HG02938 (cell line): ENCODE measurements at regions not wholly inside any gene's neighbourhood (a gene's known extent, or its start where the extent isn't known, plus 50 kb on each side); places are given as distances from the start of the nearest gene placed in this dataset.
"Not testable (repeated sequence)": the region's sequence is repeated elsewhere in the genome, so short reads cannot be mapped to it uniquely, and the experiment has no call there.

Source experiments
- ATAC-seq: cut with Tn5 transposase; IDR thresholded peaks from one replicate; pipeline ENCODE4 v1.9.1; 2021; ENCODE audit warnings: mild to moderate bottlenecking, moderate library complexity; ENCODE audit not compliant: unreplicated experiment

- ATAC-seq, result no peak
These were observed 1059.8 kb downstream of the UQCRFS1 start for GRCh38 chr19:28153123-28153522.

GRCh38 chr19:28152195-28152594 lies 1060.8 kb downstream of the UQCRFS1 start:
- ATAC-seq, result no peak

- no peak for ATAC-seq
These were observed 1062.8 kb downstream of the UQCRFS1 start for GRCh38 chr19:28150129-28150528.

- no peak for ATAC-seq
These were observed 1064.4 kb downstream of the UQCRFS1 start for GRCh38 chr19:28148554-28148953.

- no peak for ATAC-seq
These were observed 1070.7 kb downstream of the UQCRFS1 start for GRCh38 chr19:28142258-28142657.

GRCh38 chr19:28140201-28140600 lies 1072.8 kb downstream of the UQCRFS1 start:
- ATAC-seq, result no peak

- no peak for ATAC-seq
These were observed 1075.2 kb downstream of the UQCRFS1 start for GRCh38 chr19:28137772-28138171.

GRCh38 chr19:28136796-28137195 lies 1076.2 kb downstream of the UQCRFS1 start:
- no peak for ATAC-seq

- no peak for ATAC-seq
These were observed 1077.1 kb downstream of the UQCRFS1 start for GRCh38 chr19:28135825-28136224.

- ATAC-seq, result no peak
These were observed 1078.6 kb downstream of the UQCRFS1 start for GRCh38 chr19:28134311-28134710.

GRCh38 chr19:28130881-28131280 lies 1082.1 kb downstream of the UQCRFS1 start:
- not testable (repeated sequence) for ATAC-seq

- ATAC-seq, result no peak
These were observed 1082.9 kb downstream of the UQCRFS1 start for GRCh38 chr19:28130066-28130511.

GRCh38 chr19:28128341-28128740 lies 1084.6 kb downstream of the UQCRFS1 start:
- ATAC-seq, result no peak

GRCh38 chr19:28126135-28126898 lies 1086.6 kb downstream of the UQCRFS1 start:
- no peak for ATAC-seq

GRCh38 chr19:28122734-28123133 lies 1090.2 kb downstream of the UQCRFS1 start:
- no peak for ATAC-seq

- no peak for ATAC-seq
These were observed 1094.7 kb downstream of the UQCRFS1 start for GRCh38 chr19:28118235-28118634.

GRCh38 chr19:28117143-28117542 lies 1095.8 kb downstream of the UQCRFS1 start:
- no peak for ATAC-seq

GRCh38 chr19:28116379-28116778 lies 1096.6 kb downstream of the UQCRFS1 start:
- not testable (repeated sequence) for ATAC-seq

GRCh38 chr19:28103921-28104320 lies 1109.0 kb downstream of the UQCRFS1 start:
- ATAC-seq, result no peak

- not testable (repeated sequence) for ATAC-seq
These were observed 1128.2 kb downstream of the UQCRFS1 start for GRCh38 chr19:28084659-28085157.

- no peak for ATAC-seq
These were observed 1136.3 kb downstream of the UQCRFS1 start for GRCh38 chr19:28076628-28077027.

- no peak for ATAC-seq
These were observed 1137.7 kb downstream of the UQCRFS1 start for GRCh38 chr19:28075229-28075628.

- ATAC-seq, result no peak
These were observed 1138.2 kb downstream of the UQCRFS1 start for GRCh38 chr19:28074773-28075172.
